H1 (cell line): ENCODE measurements at regions not wholly inside any gene's neighbourhood (a gene's known extent, or its start where the extent isn't known, plus 50 kb on each side); places are given as distances from the start of the nearest gene placed in this dataset.

Source experiments
- CTCF ChIA-PET: fragments of 300-600 bp; sonication (Branson Sonifier 250); formaldehyde crosslinking; loops from one replicate; lab custom pipeline; 2021; ENCODE audit not compliant: partially characterized antibody; lab: Charles Lee
- POLR2A ChIA-PET: fragments of 300-600 bp; sonication (Branson Sonifier 250); formaldehyde crosslinking; loops from one replicate; lab custom pipeline; 2021; ENCODE audit warnings: inconsistent platforms; ENCODE audit not compliant: partially characterized antibody; lab: Charles Lee
- DNase-seq, 2 experiments: peaks; one replicate each; pipeline versions ENCODE4 v3.0.0 to v3.0.0-alpha.2; 2010 to 2022; ENCODE audit warnings: low spot score in 2 of 2, low read depth in 1 of 2, mixed read lengths in 1 of 2
- FAIRE-seq: peaks from 2 replicates; lab custom pipeline; 2011; peaks lifted over from hg19 to GRCh38; lab: Jason Lieb, UNC
- H2AFZ ChIP-seq: 2 replicates; pipeline ENCODE4 v1.8.1; 2012; ENCODE audit warnings: low read length, inconsistent platforms
- H2AK5ac ChIP-seq: 2 replicates; pipeline ENCODE4 v1.6.1; 2013; ENCODE audit warnings: low read depth, low read length
- H2BK120ac ChIP-seq: replicated peaks from 2 replicates; pipeline ENCODE3; 2013; ENCODE audit warnings: low read depth, low read length, inconsistent platforms
- H2BK12ac ChIP-seq: 2 replicates; pipeline ENCODE4 v1.6.1; 2013; ENCODE audit warnings: low read depth, low read length
- H2BK15ac ChIP-seq: 2 replicates; pipeline ENCODE4 v1.6.1; 2013; ENCODE audit warnings: low read length
- H2BK20ac ChIP-seq: 2 replicates; pipeline ENCODE4 v1.6.1; 2013; ENCODE audit warnings: low read length
- H2BK5ac ChIP-seq: 2 replicates; pipeline ENCODE4 v1.6.1; 2013; ENCODE audit warnings: low read depth, low read length
- H3K14ac ChIP-seq: 2 replicates; pipeline ENCODE4 v1.6.1; 2013; ENCODE audit warnings: inconsistent platforms; ENCODE audit not compliant: insufficient read length
- H3K18ac ChIP-seq: 2 replicates; pipeline ENCODE4 v1.6.1; 2013; ENCODE audit warnings: low read length; ENCODE audit errors: extremely low read depth
- H3K23ac ChIP-seq: 2 replicates; pipeline ENCODE4 v1.6.1; 2013; ENCODE audit warnings: inconsistent platforms; ENCODE audit not compliant: insufficient read length
- H3K23me2 ChIP-seq: 2 replicates; pipeline ENCODE4 v1.6.1; 2013; ENCODE audit warnings: low read depth, low read length
- H3K27ac ChIP-seq: 2 replicates; pipeline ENCODE4 v1.6.1; 2011; ENCODE audit warnings: low read depth, low read length, inconsistent platforms
- H3K27me3 ChIP-seq, 4 experiments: replicated peaks in 1 of 4; 1 replicate in 1 of 4; 2 replicates in 3 of 4; pipeline versions ENCODE4 v1.6.1 to v1.8.1; 2011 to 2013; ENCODE audit warnings: low read length in 3 of 4, mild to moderate bottlenecking in 3 of 4, inconsistent platforms in 2 of 4, mixed read lengths in 2 of 4, moderate library complexity in 1 of 4; ENCODE audit not compliant: control insufficient read depth in 3 of 4, insufficient read depth in 3 of 4; ENCODE audit errors: extremely low read depth in 1 of 4
- H3K36me3 ChIP-seq, 4 experiments: 2 replicates each; pipeline versions ENCODE4 v1.6.1 to v1.8.1; 2011 to 2013; ENCODE audit warnings: mild to moderate bottlenecking in 4 of 4, low read length in 3 of 4, moderate library complexity in 2 of 4, control low read depth in 1 of 4, inconsistent platforms in 1 of 4; ENCODE audit not compliant: insufficient read depth in 4 of 4, control insufficient read depth in 2 of 4
- H3K4ac ChIP-seq: replicated peaks from 2 replicates; pipeline ENCODE3; 2013; ENCODE audit warnings: low read length, low read depth, mixed read lengths, inconsistent platforms; ENCODE audit not compliant: insufficient read length
- H3K4me1 ChIP-seq, 4 experiments: replicated peaks in 1 of 4; 1 replicate in 1 of 4; 2 replicates in 3 of 4; pipeline versions ENCODE4 v1.6.1 to v1.8.1; 2011 to 2013; ENCODE audit warnings: low read length in 3 of 4, inconsistent platforms in 2 of 4, mixed read lengths in 1 of 4; ENCODE audit not compliant: insufficient read depth in 4 of 4, control insufficient read depth in 3 of 4
- H3K4me2 ChIP-seq, 2 experiments: 2 replicates each; pipeline versions ENCODE4 v1.6.1 to v1.8.1; 2011 to 2013; ENCODE audit warnings: low read depth in 2 of 2, low read length in 2 of 2, control low read depth in 1 of 2, inconsistent platforms in 1 of 2, mild to moderate bottlenecking in 1 of 2; ENCODE audit not compliant: insufficient read depth in 1 of 2
- H3K4me3 ChIP-seq, 4 experiments: fragments of 200-600, 300-600 bp in 1 of 4; sonication (generic), shearing (Covaris generic), sonication (Bioruptor Twin) in 1 of 4; 2 replicates each; pipeline versions ENCODE4 v1.5.1 to v1.8.1; 2011 to 2016; ENCODE audit warnings: low read length in 4 of 4, low read depth in 3 of 4, control low read depth in 2 of 4, inconsistent platforms in 2 of 4, mild to moderate bottlenecking in 2 of 4, mixed read lengths in 1 of 4, moderate library complexity in 1 of 4; ENCODE audit not compliant: insufficient read depth in 2 of 4; ENCODE audit errors: extremely low read depth in 1 of 4
- H3K56ac ChIP-seq: replicated peaks from 2 replicates; pipeline ENCODE3; 2013; ENCODE audit warnings: low read depth, mild to moderate bottlenecking, mixed read lengths, low read length, inconsistent platforms; ENCODE audit not compliant: insufficient read length
- H3K79me1 ChIP-seq: 2 replicates; pipeline ENCODE4 v1.6.1; 2013; ENCODE audit warnings: low read depth, low read length, control low read depth
- H3K79me2 ChIP-seq, 2 experiments: 2 replicates each; pipeline versions ENCODE4 v1.6.1 to v1.8.1; 2012 to 2013; ENCODE audit warnings: low read length in 2 of 2, mild to moderate bottlenecking in 2 of 2, inconsistent platforms in 1 of 2; ENCODE audit not compliant: insufficient read depth in 2 of 2, control insufficient read depth in 1 of 2
- H3K9ac ChIP-seq, 4 experiments: replicated peaks in 1 of 4; 1 replicate in 1 of 4; 2 replicates in 3 of 4; pipeline versions ENCODE4 v1.6.1 to v1.8.1; 2011 to 2013; ENCODE audit warnings: low read depth in 3 of 4, low read length in 3 of 4, control low read depth in 2 of 4, mild to moderate bottlenecking in 2 of 4, moderate library complexity in 2 of 4, inconsistent platforms in 1 of 4; ENCODE audit errors: extremely low read depth in 1 of 4
- H3K9me3 ChIP-seq, 2 experiments: 2 replicates each; pipeline versions ENCODE4 v1.6.1 to v1.8.1; 2012 to 2013; ENCODE audit warnings: mild to moderate bottlenecking in 2 of 2, moderate library complexity in 2 of 2, control low read depth in 1 of 2, inconsistent platforms in 1 of 2, low read depth in 1 of 2, low read length in 1 of 2, mixed read lengths in 1 of 2; ENCODE audit not compliant: insufficient read depth in 2 of 2
- H4K20me1 ChIP-seq, 2 experiments: replicated peaks in 1 of 2; 2 replicates each; pipeline versions ENCODE3 to v1.8.1; 2011 to 2013; ENCODE audit warnings: inconsistent platforms in 2 of 2, low read length in 2 of 2, mild to moderate bottlenecking in 1 of 2; ENCODE audit not compliant: insufficient read depth in 2 of 2, control insufficient read depth in 1 of 2
- H4K5ac ChIP-seq: 2 replicates; pipeline ENCODE4 v1.6.1; 2013; ENCODE audit warnings: low read length, low read depth, mixed read lengths, inconsistent platforms; ENCODE audit not compliant: insufficient read length
- H4K8ac ChIP-seq: 2 replicates; pipeline ENCODE4 v1.8.0; 2013; ENCODE audit warnings: mild to moderate bottlenecking, moderate library complexity, low read length, inconsistent platforms; ENCODE audit not compliant: insufficient read depth; ENCODE audit errors: extremely low read depth
- H4K91ac ChIP-seq: replicated peaks from 2 replicates; pipeline ENCODE3; 2013; ENCODE audit warnings: low read length, mixed read lengths, inconsistent platforms; ENCODE audit not compliant: insufficient read length
- BACH1 ChIP-seq: IDR thresholded peaks from 2 replicates; pipeline ENCODE4 v1.6.1; 2012; ENCODE audit warnings: low read length, improper control_type of control experiment
- GABPA ChIP-seq: IDR thresholded peaks from 2 replicates; pipeline ENCODE4 v1.6.1; 2011; ENCODE audit warnings: mild to moderate bottlenecking, low read length, moderate library complexity, borderline replicate concordance; ENCODE audit not compliant: insufficient read depth
- GTF2F1 ChIP-seq: IDR thresholded peaks from 2 replicates; pipeline ENCODE4 v1.6.1; 2012; ENCODE audit warnings: low read depth, low read length, improper control_type of control experiment, borderline replicate concordance
- WGBS, 2 experiments: shearing (Covaris generic) in 1 of 2; methylation state at CpG; one replicate each; pipeline versions ENCODE4 v1.1.6 to v1.1.7; 2013 to 2015; ENCODE audit warnings: low lambda C conversion rate in 2 of 2, mixed read lengths in 2 of 2, inconsistent platforms in 1 of 2, low coverage in 1 of 2, missing lambda C conversion rate in 1 of 2; ENCODE audit not compliant: insufficient replicate concordance in 2 of 2, insufficient coverage in 1 of 2, insufficient read length in 1 of 2; ENCODE audit errors: extremely low coverage in 1 of 2, missing lambda C conversion rate in 1 of 2; 5-methylcytosine and 5-hydroxymethylcytosine counted together
- TF ChIP-seq, protein P1 (sequence below): IDR thresholded peaks from 2 replicates; pipeline ENCODE4 v1.6.1; 2012; ENCODE audit warnings: low read length, inconsistent platforms

DNA sequence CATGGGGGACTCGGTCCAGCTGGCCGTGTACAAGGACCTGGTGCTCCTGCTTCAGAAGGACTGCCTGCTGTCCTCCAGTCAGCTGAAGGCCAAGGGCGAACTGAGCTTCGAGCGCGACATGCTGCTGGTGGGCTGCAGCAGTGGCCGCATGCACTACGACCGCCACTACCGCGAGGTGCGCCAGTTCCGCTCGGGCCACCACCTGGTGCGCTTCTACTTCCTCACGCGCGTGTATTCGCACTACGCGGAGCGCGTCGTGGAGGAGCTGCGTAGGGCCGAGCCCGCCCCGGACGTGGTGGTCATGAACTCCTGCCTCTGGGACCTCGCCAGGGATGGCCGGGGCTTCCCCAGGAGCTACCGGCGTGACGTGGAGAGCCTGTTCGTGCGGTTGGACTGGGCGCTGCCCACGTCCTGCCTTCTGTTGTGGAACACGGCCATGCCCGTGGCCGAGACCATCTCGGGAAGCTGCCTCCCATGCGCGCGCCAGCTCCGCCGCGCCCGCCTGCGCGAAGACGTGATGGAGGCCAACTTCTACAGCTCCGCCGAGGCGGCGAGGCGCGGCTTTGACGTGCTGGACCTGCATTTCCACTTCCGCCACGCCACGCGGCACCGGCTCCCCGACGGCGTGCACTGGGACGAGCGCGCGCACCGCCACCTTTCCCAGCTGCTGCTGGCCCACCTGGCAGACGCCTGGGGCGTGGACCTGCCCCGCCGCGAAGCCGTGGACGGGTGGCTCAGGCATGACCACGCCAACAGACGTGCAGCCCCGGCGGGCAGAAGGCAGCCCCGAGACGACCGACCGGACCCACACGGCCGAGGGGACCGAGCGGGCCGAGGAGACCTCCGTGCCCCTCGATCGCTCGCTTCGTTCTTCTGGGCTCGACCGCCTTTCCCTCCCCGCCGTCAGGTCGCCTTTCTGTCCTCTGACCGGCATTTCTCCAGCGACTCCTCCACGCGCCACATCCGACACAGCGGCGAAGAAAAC, 293.9 kb upstream of the ERBB4 start:
- peaks cover 4 to 20% of the 10 kb centered on the region in 2 experiments; a peak in 2 of 4 replicates for H3K9me3 ChIP-seq
- no peak overlapping the region for H3K9ac ChIP-seq
- no peak overlapping the region for H4K5ac ChIP-seq
- no peak overlapping the region for H3K4me2 ChIP-seq
- H2BK20ac ChIP-seq = no peak overlapping the region
- CTCF ChIA-PET = interaction anchor here (1.2 kb wide), 1 partner anchor 146 kb away, joined by 3 read pairs; no protein-coding TSS in a partner anchor
- no peak overlapping the region for H3K18ac ChIP-seq
- no peak overlapping the region for H3K23ac ChIP-seq
- H3K4ac ChIP-seq = no peak overlapping the region
- no peak overlapping the region for H2AFZ ChIP-seq
- no peak overlapping the region for H2AK5ac ChIP-seq
- no peak overlapping the region for H3K56ac ChIP-seq
- FAIRE-seq (no peak), DNase-seq (no peak)
- H3K4me1 ChIP-seq = no peaks in the 10 kb centered on the region
- no peaks in the 10 kb centered on the region for H3K23me2 ChIP-seq
- H2BK15ac ChIP-seq = no peak overlapping the region
- 0 out of 8 replicates have a peak, but pooled peaks cover 0 to 4% (median 0%) of the 10 kb centered on the region in 4 experiments for H3K36me3 ChIP-seq
- H4K20me1 ChIP-seq = no peaks in the 10 kb centered on the region
- TF ChIP-seq BACH1 (no peak), GTF2F1 (no peak), GABPA (no peak)
- TF ChIP-seq, protein P1, sequence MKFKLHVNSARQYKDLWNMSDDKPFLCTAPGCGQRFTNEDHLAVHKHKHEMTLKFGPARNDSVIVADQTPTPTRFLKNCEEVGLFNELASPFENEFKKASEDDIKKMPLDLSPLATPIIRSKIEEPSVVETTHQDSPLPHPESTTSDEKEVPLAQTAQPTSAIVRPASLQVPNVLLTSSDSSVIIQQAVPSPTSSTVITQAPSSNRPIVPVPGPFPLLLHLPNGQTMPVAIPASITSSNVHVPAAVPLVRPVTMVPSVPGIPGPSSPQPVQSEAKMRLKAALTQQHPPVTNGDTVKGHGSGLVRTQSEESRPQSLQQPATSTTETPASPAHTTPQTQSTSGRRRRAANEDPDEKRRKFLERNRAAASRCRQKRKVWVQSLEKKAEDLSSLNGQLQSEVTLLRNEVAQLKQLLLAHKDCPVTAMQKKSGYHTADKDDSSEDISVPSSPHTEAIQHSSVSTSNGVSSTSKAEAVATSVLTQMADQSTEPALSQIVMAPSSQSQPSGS = no peak
- POLR2A ChIA-PET = no interaction called here
- no peak overlapping the region for H3K14ac ChIP-seq
- no peaks in the 10 kb centered on the region for H3K79me2 ChIP-seq
- 98% methylated on average over 77 of the region's 109 CpGs; no CpG with 5 or more reads in 1 of the 2 experiments for WGBS, 2 experiments
- H3K79me1 ChIP-seq = no peaks in the 10 kb centered on the region
- no peak overlapping the region for H4K91ac ChIP-seq
- no peak overlapping the region for H2BK5ac ChIP-seq
- no peaks in the 10 kb centered on the region for H3K27me3 ChIP-seq
- H2BK120ac ChIP-seq = no peak overlapping the region
- H4K8ac ChIP-seq = peak overlapping the region; percentile 79; the same call in 1 of the 2 replicates
- no peak overlapping the region for H3K27ac ChIP-seq
- H3K4me3 ChIP-seq = no peak overlapping the region
- no peak overlapping the region for H2BK12ac ChIP-seq
